HFFc6 (cell line): ENCODE measurements at regions not wholly inside any gene's neighbourhood (a gene's known extent, or its start where the extent isn't known, plus 50 kb on each side); places are given as distances from the start of the nearest gene placed in this dataset.
A peak's percentile ranks its signal among the peaks of the same experiment; 100 is the strongest.

Experiments used
- DNase-seq: peaks from one replicate; pipeline ENCODE4 v3.0.0-alpha.2; 2018
- H3K27ac Mint-ChIP-seq: 2 replicates; pipeline ENCODE4 v1.8.0; 2020; ENCODE audit warnings: mild to moderate bottlenecking, mixed read lengths
- H3K27me3 Mint-ChIP-seq: 2 replicates; pipeline ENCODE4 v1.8.0; 2021; ENCODE audit warnings: mild to moderate bottlenecking, moderate library complexity, mixed read lengths; ENCODE audit not compliant: insufficient read depth
- H3K36me3 Mint-ChIP-seq: 2 replicates; pipeline ENCODE4 v1.8.0; 2021; ENCODE audit warnings: low read depth, mixed read lengths
- H3K4me1 Mint-ChIP-seq: 2 replicates; pipeline ENCODE4 v1.8.0; 2020; ENCODE audit warnings: low read depth, mixed read lengths
- H3K4me3 Mint-ChIP-seq: 2 replicates; pipeline ENCODE4 v1.8.0; 2020; ENCODE audit warnings: mild to moderate bottlenecking, moderate library complexity, mixed read lengths
- H3K9me3 Mint-ChIP-seq: 2 replicates; pipeline ENCODE4 v1.8.0; 2020; ENCODE audit warnings: mild to moderate bottlenecking, mixed read lengths
- CTCF ChIP-seq: fragments of 200-600 bp; sonication (generic); IDR thresholded peaks from 2 replicates; pipeline ENCODE4 v1.5.0; 2021; ENCODE audit warnings: antibody characterized with exemption, mild to moderate bottlenecking

GRCh38 chr1:172944931-172945330 lies 105.8 kb downstream of the TNFSF18 start:
- Mint-ChIP-seq H3K9me3 (no peaks in the 10 kb centered on the region), H3K27me3 (no peaks in the 10 kb centered on the region; the same call in 1 of the 2 replicates), H3K4me3 (no peak overlapping the region), H3K4me1 (peaks cover 96% of the 10 kb centered on the region), H3K36me3 (peaks cover 10% of the 10 kb centered on the region), H3K27ac (peak overlapping the region; percentile 10; the same call in 1 of the 2 replicates)
- no peak for DNase-seq
- no peak for TF ChIP-seq CTCF

GRCh38 chr1:172946814-172947507 lies 103.8 kb downstream of the TNFSF18 start:
- no peak for TF ChIP-seq CTCF
- Mint-ChIP-seq H3K27ac (peak overlapping the region; percentile 92), H3K4me3 (no peak overlapping the region), H3K27me3 (no peaks in the 10 kb centered on the region; the same call in none of the 2 replicates), H3K36me3 (peaks cover 10% of the 10 kb centered on the region), H3K9me3 (no peaks in the 10 kb centered on the region), H3K4me1 (peaks cover 96% of the 10 kb centered on the region)
- DNase-seq: peak; percentile 47

- H3K27ac Mint-ChIP-seq: peak overlapping the region; percentile 92
- peaks cover 96% of the 10 kb centered on the region for H3K4me1 Mint-ChIP-seq
- DNase-seq: peak; percentile 90
- peaks cover under 1% of the 10 kb centered on the region; the same call in 1 of the 2 replicates for H3K36me3 Mint-ChIP-seq
- no peak for TF ChIP-seq CTCF
- H3K9me3 Mint-ChIP-seq: no peaks in the 10 kb centered on the region
- H3K27me3 Mint-ChIP-seq: no peaks in the 10 kb centered on the region; the same call in none of the 2 replicates
- peak overlapping the region; percentile 58 for H3K4me3 Mint-ChIP-seq
Measured at GRCh38 chr1:172948457-172948856, 102.3 kb downstream of the TNFSF18 start.

DNA sequence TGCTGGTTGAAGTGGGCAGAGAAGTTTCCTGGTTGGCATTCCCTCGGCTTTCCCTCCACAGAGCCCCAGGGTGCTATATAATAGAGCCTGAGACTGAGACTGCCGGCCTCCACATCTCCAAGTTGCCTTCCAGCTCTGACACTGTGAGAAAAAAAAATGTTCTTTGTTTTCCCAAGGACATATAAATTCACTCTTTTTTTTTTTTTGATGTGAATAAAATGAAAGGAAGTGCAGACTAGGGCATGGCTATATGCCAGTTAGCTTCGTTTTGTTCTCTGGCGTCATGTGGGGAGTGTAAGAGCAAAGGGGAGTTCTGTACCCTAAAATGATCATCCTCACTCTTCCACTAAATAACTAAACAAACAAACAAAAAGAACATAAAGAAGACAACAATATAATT lies 101.6 kb downstream of the TNFSF18 start:
- Mint-ChIP-seq H3K27ac (peak overlapping the region; percentile 92), H3K36me3 (no peaks in the 10 kb centered on the region), H3K4me1 (peaks cover 98% of the 10 kb centered on the region), H3K9me3 (no peaks in the 10 kb centered on the region), H3K27me3 (no peaks in the 10 kb centered on the region; the same call in none of the 2 replicates), H3K4me3 (no peak overlapping the region)
- TF ChIP-seq CTCF: no peak
- no peak for DNase-seq

GRCh38 chr1:172950528-172950927 lies 100.2 kb downstream of the TNFSF18 start:
- no peak for TF ChIP-seq CTCF
- Mint-ChIP-seq H3K4me1 (peaks cover 100% of the 10 kb centered on the region), H3K27ac (peak overlapping the region; percentile 92), H3K4me3 (no peak overlapping the region), H3K9me3 (no peaks in the 10 kb centered on the region), H3K36me3 (no peaks in the 10 kb centered on the region), H3K27me3 (peaks cover 2% of the 10 kb centered on the region)
- DNase-seq: peak; percentile 36
